GM18951 (cell line): ENCODE measurements at regions not wholly inside any gene's neighbourhood (a gene's known extent, or its start where the extent isn't known, plus 50 kb on each side); places are given as distances from the start of the nearest gene placed in this dataset.

Source experiments
- POLR2A ChIP-seq: IDR thresholded peaks from 4 replicates; pipeline ENCODE4 v1.6.1; 2011; ENCODE audit warnings: mild to moderate bottlenecking; ENCODE audit not compliant: insufficient read length, insufficient read depth; ENCODE audit errors: extremely low read depth
- in situ Hi-C: fragments of 300-500 bp; cut with MboI; formaldehyde crosslinking; loops from one replicate; pipeline ENCODE4 v1.12.0; 2022; ENCODE audit warnings: low sequenced_read_pairs, mixed read lengths, inconsistent platforms; ENCODE audit not compliant: unreplicated experiment

DNA sequence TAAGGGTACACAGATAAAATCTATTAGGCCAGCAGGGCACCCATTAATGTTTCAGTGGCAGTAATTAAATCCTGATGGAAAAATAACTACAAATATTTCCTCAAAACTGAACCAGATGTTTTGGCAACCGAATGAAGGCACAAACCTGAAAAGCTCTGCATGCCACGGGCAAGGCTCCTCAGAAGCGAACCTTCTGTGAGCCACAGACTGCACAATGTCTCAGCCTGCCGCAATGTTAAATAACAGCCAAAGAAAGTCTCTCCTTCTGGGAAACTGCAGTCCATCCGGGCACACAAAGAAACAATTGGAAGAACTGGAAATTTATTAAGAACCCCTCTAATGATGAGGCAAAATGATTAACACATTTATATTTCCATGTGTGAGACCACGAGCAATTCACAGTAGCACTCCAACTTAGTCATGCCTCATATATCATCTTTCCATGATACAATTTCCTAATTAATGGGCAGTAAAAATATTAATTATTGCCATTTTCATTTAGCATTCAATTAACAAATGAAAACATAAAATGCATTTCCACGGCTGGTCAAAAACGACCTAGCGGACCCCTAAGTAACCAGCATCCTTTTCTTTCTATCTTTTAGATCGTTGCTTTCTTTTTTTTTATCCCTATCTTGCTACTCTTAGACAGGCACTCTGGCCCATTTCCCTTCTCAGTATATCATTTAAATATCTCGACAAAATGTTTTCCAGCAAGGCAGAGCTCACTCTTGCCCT, 237.5 kb downstream of the EPHA4 start:
- no peak for TF ChIP-seq POLR2A
- in situ Hi-C loops = no loop called here

DNA sequence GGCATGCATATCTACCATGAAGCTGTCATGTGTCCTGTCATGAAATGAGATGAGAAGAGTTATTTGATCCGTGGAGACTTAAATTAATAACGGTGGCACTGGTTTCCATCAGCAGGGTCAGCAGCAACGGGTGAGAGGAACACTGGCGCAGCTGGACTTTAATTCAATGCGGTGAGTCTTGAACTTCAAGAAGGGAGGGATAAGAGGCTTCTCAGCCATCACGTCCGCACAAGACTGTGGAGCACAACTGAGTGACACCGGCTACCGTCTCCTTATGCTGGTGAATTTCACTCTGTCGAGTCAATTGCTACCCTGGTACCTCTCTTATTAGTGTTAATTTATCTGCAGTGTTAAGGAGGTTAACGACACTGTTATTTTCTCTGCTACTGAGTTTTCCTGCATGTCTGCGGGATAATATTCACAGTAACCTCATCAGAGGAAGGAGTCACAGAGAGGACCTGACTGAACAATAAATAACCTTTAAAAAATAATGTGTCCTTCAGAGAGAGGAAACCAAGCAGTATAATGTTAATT, 236.8 kb downstream of the EPHA4 start:
- in situ Hi-C loops = no loop called here
- TF ChIP-seq POLR2A = no peak

DNA sequence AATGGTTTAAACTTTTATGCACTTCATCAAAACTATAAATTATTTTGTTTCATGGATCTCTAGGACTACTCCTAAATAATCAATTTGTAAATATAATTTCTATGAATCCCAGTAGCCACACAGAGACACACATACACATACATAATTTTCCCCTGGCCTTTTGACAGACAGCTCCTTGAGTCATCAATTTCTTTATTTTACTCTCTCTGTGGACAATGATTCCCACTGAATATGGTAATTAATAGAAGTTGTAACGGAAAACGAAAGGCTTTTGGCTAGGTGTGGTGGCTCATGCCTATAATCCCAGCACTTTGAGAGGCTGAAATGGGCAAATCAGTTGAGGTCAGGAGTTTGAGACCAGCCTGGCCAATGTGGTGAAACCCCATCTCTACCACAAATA, 235.1 kb downstream of the EPHA4 start:
- no peak for TF ChIP-seq POLR2A
- in situ Hi-C loops = no loop called here

DNA sequence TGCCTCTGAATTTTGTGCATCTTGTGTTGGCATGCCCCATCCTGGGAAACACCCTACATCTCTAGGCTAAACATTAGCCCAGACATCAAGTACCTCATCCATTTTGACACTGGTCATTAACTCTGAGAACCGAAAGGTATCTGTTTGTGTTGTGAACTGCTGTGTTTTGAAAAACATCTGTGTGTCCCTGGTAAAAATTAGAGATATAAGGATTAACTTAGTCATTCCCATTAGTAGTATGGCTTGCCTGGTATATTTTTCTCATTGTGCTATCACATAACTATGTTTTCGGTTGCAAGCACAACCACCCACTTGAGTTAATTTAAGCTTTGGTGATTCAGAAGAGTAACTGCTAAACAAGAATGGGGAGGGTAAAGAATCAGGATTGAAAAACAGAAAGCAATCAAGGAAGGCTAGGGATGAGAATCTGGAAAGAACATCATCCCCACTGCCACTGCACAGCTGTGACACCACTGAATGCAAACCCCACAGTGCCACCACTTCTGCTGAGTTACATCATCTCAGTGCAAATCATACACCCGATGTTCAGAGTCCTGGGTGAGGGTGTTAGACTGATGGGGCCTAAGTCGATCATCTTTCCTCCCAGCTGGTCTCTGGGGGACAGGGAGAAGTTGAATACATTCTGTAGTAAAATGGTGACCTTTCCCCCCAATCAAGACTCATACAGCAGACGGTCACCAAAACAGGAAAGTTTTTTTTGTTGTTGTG, 234.0 kb downstream of the EPHA4 start:
- no peak for TF ChIP-seq POLR2A
- in situ Hi-C loops = no loop called here

DNA sequence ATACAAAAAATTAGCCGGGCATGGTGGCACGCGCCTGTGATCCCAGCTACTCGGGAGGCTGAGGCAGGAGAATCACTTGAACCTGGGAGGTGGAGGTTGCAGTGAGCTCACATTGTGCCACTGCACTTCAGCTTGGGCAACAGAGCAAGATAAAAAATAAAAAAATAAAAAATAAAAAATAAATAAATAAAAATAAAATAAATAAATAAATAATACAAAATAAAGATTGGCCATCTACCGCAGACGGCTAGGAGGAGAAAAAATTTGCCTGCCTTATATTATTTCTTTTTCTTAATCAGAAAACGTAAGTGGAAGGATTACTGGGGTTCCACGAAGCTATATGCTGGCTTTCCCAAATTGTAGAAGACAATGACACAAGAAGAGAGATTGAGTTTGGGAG, 229.7 kb downstream of the EPHA4 start:
- in situ Hi-C loops = no loop called here
- TF ChIP-seq POLR2A = no peak

DNA sequence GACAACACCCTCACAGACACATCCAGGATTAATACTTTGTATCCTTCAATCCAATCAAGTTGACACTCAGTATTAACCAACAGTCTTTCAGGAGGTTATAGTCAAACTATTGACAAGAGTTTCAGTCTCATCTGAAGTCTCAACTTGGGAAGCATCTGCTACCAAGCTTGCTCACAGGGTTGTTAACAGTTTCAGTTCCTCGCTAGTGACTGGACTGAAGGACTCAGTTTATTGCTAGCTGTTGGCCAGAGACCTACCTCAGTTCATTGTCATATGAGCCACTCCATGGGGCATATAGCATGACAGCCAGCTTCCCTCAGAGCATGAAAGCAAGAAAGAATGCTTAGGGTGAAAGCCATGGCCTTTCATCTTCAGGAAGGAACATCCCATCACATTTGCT, 228.6 kb downstream of the EPHA4 start:
- TF ChIP-seq POLR2A = no peak
- in situ Hi-C loops = no loop called here

DNA sequence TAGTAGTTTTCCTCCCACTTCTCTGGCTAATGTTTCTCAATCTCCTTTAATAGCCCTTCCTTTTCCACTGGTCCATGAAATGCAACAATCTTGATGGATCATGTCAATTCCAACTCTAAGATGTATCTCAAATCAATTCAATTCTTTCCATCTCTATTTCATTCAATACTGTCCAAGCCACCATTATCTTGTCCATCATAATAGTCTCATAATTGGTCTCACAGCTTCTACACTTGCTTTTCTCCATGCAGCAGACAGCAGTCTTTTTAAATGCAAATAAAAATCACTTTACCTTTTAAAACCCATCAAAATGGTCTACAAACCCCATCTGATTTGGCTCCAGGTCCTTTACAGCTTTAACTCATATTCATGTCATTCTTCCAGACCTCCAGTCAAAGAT, 226.6 kb downstream of the EPHA4 start:
- no peak for TF ChIP-seq POLR2A
- in situ Hi-C loops = no loop called here

DNA sequence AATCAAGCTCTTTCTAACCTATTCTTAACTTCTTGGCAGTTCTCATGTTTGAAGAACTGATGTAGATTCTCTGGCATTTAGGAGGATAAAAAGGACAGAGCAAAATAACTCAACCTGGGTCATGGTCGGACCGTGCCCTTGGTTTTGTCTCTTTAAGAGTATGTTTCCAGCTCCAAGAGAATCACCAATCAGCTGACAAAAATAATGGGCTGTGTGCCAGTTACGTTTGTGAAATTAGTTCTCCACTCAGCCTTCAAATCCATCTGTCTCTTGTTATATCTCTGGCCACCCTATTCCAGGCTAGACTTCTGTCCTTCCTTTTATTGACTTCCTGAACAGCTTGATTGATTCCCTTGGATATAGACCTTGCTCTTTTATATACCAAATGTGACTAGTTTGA, 225.7 kb downstream of the EPHA4 start:
- in situ Hi-C loops = no loop called here
- TF ChIP-seq POLR2A = no peak

DNA sequence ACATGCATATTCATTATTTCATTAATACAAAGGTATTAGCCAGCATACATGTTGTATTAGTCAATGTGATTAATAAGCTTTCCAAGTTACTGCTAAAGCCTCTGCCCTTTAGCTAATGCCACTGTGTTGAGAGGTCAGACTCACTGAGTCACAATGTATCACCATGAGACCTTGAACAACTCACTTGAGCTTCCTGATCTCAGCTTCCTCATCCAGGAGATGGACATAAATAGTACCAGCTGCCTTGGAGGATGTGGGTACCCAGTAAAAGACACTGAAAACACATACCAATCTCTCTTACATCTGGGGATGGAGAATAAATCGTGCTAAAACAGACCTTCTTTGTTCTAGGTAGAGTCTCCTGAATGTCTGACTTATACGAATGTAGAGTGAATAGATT, 224.6 kb downstream of the EPHA4 start:
- in situ Hi-C loops = no loop called here
- TF ChIP-seq POLR2A = no peak

DNA sequence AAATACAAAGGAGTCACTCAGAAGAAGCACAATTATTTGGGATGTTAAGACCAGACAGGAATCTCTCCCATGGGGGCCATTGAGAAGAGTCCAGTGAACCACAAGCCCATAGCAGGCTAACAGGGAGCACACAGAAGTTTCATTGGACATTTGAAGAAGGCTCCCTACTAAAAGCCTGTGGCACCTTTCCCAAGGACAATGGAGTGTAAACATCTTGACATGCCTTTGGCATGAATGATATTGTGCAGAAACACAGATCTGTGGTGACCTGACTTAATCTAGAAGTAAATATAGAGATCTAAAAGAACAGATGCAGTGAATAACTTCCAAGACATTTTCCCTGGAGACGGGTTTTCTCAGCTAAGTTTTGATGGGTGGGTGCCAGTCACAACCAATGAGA, 221.5 kb downstream of the EPHA4 start:
- in situ Hi-C loops = no loop called here
- TF ChIP-seq POLR2A = no peak

DNA sequence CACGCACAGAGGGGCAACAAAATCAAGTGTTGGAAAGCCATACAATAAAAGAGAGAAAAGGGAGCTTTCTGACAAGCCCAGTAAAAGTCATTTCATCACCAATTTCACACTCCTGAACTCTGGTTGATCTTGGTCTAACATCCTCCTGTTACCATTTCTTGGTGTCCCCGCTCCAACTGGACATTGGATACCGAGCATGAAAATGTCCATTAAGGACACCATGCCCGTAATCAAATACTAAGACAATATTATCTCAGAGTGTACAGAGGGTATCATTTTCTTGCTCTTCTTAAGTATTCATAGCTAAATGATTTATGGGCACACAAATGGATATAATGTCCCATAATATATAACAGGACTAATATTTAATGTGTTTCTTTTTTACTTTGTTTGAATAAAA, 218.9 kb downstream of the EPHA4 start:
- in situ Hi-C loops = no loop called here
- TF ChIP-seq POLR2A = no peak

DNA sequence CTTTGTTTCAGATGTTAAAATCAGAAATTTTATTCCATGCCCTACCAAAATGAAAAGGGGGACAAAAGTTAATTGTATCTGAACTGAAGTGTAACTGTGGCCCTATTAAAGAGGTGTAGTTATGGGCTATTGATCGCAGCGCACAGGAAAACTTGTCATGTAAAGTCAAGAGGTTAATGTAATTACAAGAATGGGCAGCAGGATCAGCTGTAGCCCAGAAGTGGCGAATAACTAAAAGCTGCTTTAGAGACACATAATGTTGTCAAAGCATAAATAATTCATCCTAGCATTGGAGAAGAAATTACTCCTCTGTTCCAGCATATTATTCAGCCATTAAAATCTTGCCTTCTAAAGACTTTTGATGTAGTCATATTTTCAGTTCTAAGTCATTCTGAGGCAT, 211.8 kb downstream of the EPHA4 start:
- TF ChIP-seq POLR2A = no peak
- in situ Hi-C loops = no loop called here

DNA sequence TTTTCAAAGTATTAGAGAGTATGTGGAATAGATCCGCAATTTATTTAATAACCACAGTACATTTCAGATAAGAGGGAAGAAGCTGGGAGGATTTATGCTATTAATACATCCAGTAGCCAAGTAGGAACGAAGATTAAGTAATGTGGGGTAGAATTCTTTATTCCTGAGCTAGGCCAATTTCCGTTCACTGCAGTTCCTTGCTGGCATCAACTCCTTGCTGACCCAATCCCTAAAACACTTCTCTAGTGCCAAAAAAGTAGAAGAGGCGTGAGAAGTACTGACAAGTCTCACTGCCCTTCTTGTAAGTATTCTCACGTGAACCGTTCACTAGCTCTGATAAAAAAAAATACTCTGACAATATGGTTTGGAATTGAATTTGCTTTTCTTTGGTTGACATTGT, 211.4 kb downstream of the EPHA4 start:
- TF ChIP-seq POLR2A = no peak
- in situ Hi-C loops = no loop called here

DNA sequence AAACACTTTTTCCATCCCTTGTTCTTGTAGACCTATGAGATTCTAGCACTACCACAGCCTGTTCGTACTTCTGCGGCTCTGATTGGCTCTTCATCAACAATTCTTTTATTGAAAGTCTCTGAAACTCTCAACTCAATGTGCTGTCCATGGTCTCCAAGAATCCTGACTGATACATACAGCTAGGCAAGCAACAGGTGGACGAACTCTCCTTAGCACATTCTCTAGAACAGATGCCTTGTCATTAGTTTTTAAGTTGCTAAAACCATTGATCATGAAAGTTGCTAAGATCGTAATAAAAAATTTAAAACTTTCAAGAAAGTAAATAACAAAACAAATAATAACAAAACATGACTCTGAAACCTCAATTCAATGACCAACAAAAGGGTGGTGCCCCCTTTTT, 210.5 kb downstream of the EPHA4 start:
- no peak for TF ChIP-seq POLR2A
- in situ Hi-C loops = no loop called here

DNA sequence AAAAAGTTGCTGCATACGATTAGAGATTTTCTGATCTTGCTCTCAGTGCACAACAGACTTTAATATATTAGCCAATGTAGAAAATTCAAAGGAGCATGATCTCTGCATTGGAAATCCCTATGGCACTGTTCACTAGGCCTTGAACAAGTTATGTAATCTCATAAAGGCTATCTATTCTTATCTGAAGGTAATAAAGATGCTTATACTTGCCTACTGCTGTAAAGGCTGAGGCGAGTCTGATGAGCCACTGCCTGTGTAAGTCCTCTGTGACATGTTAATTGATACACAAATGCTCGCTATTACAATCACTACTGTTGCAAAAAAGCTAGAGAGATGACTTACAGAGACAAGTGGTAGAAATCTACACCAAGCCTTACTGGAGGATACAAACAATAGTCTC, 207.4 kb downstream of the EPHA4 start:
- TF ChIP-seq POLR2A = no peak
- in situ Hi-C loops = no loop called here
